H9 (cell line): ENCODE measurements at regions not wholly inside any gene's neighbourhood (a gene's known extent, or its start where the extent isn't known, plus 50 kb on each side); places are given as distances from the start of the nearest gene placed in this dataset.

Experiments used
- DNase-seq: peaks from one replicate; pipeline ENCODE4 v3.0.0-alpha.2; 2017
- H2AFZ ChIP-seq: one replicate; pipeline ENCODE4 v1.6.1; 2013; ENCODE audit warnings: mild to moderate bottlenecking, low read length, control low read depth, moderate library complexity
- H2AK5ac ChIP-seq: 2 replicates; pipeline ENCODE4 v1.6.1; 2013; ENCODE audit warnings: low read length, control low read depth, mixed read lengths; ENCODE audit not compliant: insufficient read length
- H2BK120ac ChIP-seq: one replicate; pipeline ENCODE4 v1.6.1; 2013; ENCODE audit warnings: low read depth, mild to moderate bottlenecking, low read length, control low read depth, inconsistent platforms; ENCODE audit not compliant: poor library complexity, severe bottlenecking
- H2BK12ac ChIP-seq: 2 replicates; pipeline ENCODE4 v1.6.1; 2013; ENCODE audit warnings: low read length, control low read depth, mixed read lengths, low read depth; ENCODE audit not compliant: insufficient read length
- H2BK15ac ChIP-seq: 2 replicates; pipeline ENCODE4 v1.6.1; 2013; ENCODE audit warnings: low read depth, low read length, control low read depth
- H2BK20ac ChIP-seq: one replicate; pipeline ENCODE4 v1.6.1; 2013; ENCODE audit warnings: low read depth, mild to moderate bottlenecking, low read length, control low read depth, inconsistent platforms; ENCODE audit not compliant: poor library complexity, severe bottlenecking
- H2BK5ac ChIP-seq: 2 replicates; pipeline ENCODE4 v1.6.1; 2013; ENCODE audit warnings: low read length, control low read depth, mixed read lengths; ENCODE audit not compliant: insufficient read length
- H3K14ac ChIP-seq: 2 replicates; pipeline ENCODE4 v1.6.1; 2013; ENCODE audit warnings: low read length, control low read depth; ENCODE audit not compliant: insufficient read depth
- H3K18ac ChIP-seq: 2 replicates; pipeline ENCODE4 v1.6.1; 2013; ENCODE audit warnings: low read depth, mild to moderate bottlenecking, mixed read lengths, low read length, control low read depth; ENCODE audit not compliant: insufficient read length
- H3K23ac ChIP-seq: 2 replicates; pipeline ENCODE4 v1.6.1; 2013; ENCODE audit warnings: low read length, control low read depth, mixed read lengths, low read depth; ENCODE audit not compliant: insufficient read length
- H3K23me2 ChIP-seq: 2 replicates; pipeline ENCODE4 v1.6.1; 2013; ENCODE audit warnings: low read depth, mild to moderate bottlenecking, mixed read lengths, low read length, control low read depth; ENCODE audit not compliant: insufficient read length, poor library complexity, severe bottlenecking
- H3K27ac ChIP-seq: 2 replicates; pipeline ENCODE4 v1.5.1; 2013; ENCODE audit warnings: low read length, control low read depth, mixed read lengths, low read depth; ENCODE audit not compliant: insufficient read length
- H3K27me3 ChIP-seq: 2 replicates; pipeline ENCODE4 v1.6.1; 2013; ENCODE audit warnings: low read length, control low read depth, inconsistent platforms; ENCODE audit not compliant: insufficient read depth
- H3K4ac ChIP-seq: 2 replicates; pipeline ENCODE4 v1.6.1; 2013; ENCODE audit warnings: low read depth, mild to moderate bottlenecking, control low read depth, inconsistent platforms, low read length, moderate library complexity
- H3K4me1 ChIP-seq: 2 replicates; pipeline ENCODE4 v1.6.1; 2013; ENCODE audit warnings: low read length, control low read depth, inconsistent platforms; ENCODE audit not compliant: insufficient read depth
- H3K4me2 ChIP-seq: 2 replicates; pipeline ENCODE4 v1.6.1; 2013; ENCODE audit warnings: low read length, control low read depth, mixed read lengths; ENCODE audit not compliant: insufficient read length, insufficient read depth
- H3K56ac ChIP-seq: 2 replicates; pipeline ENCODE4 v1.6.1; 2013; ENCODE audit warnings: low read depth, mild to moderate bottlenecking, mixed read lengths, low read length, control low read depth; ENCODE audit not compliant: insufficient read length
- H3K79me1 ChIP-seq: 2 replicates; pipeline ENCODE4 v1.6.1; 2013; ENCODE audit warnings: low read depth, mild to moderate bottlenecking, moderate library complexity, low read length, control low read depth, inconsistent platforms; ENCODE audit not compliant: insufficient read depth, poor library complexity, severe bottlenecking
- H3K79me2 ChIP-seq: 2 replicates; pipeline ENCODE4 v1.6.1; 2013; ENCODE audit warnings: low read length, control low read depth, inconsistent platforms; ENCODE audit not compliant: insufficient read depth
- H3K9ac ChIP-seq: 2 replicates; pipeline ENCODE4 v1.6.1; 2013; ENCODE audit warnings: low read length, control low read depth, mixed read lengths; ENCODE audit not compliant: insufficient read length; ENCODE audit errors: extremely low read depth
- H3K9me3 ChIP-seq: one replicate; pipeline ENCODE4 v1.6.1; 2013; ENCODE audit warnings: low read depth, low read length, inconsistent platforms; ENCODE audit not compliant: control insufficient read depth
- H3T11ph ChIP-seq: one replicate; pipeline ENCODE4 v1.6.1; 2013; ENCODE audit warnings: mild to moderate bottlenecking, low read length, control low read depth, inconsistent platforms
- H4K20me1 ChIP-seq: one replicate; pipeline ENCODE4 v1.6.1; 2013; ENCODE audit not compliant: control insufficient read depth, insufficient read length, insufficient read depth
- H4K5ac ChIP-seq: 2 replicates; pipeline ENCODE4 v1.6.1; 2013; ENCODE audit warnings: low read depth, mild to moderate bottlenecking, mixed read lengths, low read length, control low read depth; ENCODE audit not compliant: insufficient read length
- H4K8ac ChIP-seq: replicated peaks from 2 replicates; pipeline ENCODE4 v1.6.1; 2013; ENCODE audit warnings: low read length, control low read depth, mixed read lengths, low read depth; ENCODE audit not compliant: insufficient read length
- H4K91ac ChIP-seq: 2 replicates; pipeline ENCODE4 v1.6.1; 2013; ENCODE audit warnings: low read depth, mild to moderate bottlenecking, moderate library complexity, mixed read lengths, low read length, control low read depth; ENCODE audit not compliant: insufficient read length
- H3K27ac Mint-ChIP-seq, 3 experiments: 2 replicates in 2 of 3; 3 replicates in 1 of 3; pipeline ENCODE4 v1.8.0; 2020 to 2021; ENCODE audit warnings: mixed read lengths in 3 of 3, mild to moderate bottlenecking in 1 of 3, moderate library complexity in 1 of 3
- H3K27me3 Mint-ChIP-seq: 2 replicates; pipeline ENCODE4 v1.8.0; 2021; ENCODE audit warnings: low read depth, mild to moderate bottlenecking, moderate library complexity, mixed read lengths
- H3K36me3 Mint-ChIP-seq, 3 experiments: 2 replicates in 2 of 3; 3 replicates in 1 of 3; pipeline ENCODE4 v1.8.0; 2020 to 2021; ENCODE audit warnings: low read depth in 3 of 3, mixed read lengths in 3 of 3; ENCODE audit not compliant: insufficient read depth in 1 of 3
- H3K4me1 Mint-ChIP-seq, 2 experiments: 2 replicates each; pipeline ENCODE4 v1.8.0; 2020; ENCODE audit warnings: mixed read lengths in 2 of 2
- H3K4me3 Mint-ChIP-seq, 2 experiments: 2 replicates in 1 of 2; 3 replicates in 1 of 2; pipeline ENCODE4 v1.8.0; 2020 to 2021; ENCODE audit warnings: mild to moderate bottlenecking in 2 of 2, mixed read lengths in 2 of 2, moderate library complexity in 1 of 2
- H3K9me3 Mint-ChIP-seq, 2 experiments: 2 replicates in 1 of 2; 3 replicates in 1 of 2; pipeline ENCODE4 v1.8.0; 2020; ENCODE audit warnings: mild to moderate bottlenecking in 2 of 2, mixed read lengths in 2 of 2, moderate library complexity in 1 of 2
- CTCF ChIP-seq: fragments of 200-600 bp; sonication (generic); conservative IDR thresholded peaks from 3 replicates; pipeline ENCODE4 v1.8.0; 2021; ENCODE audit warnings: antibody characterized with exemption, mild to moderate bottlenecking

GRCh38 chr5:124873188-124873587, 126.7 kb upstream of the ZNF608 start:
- Histone ChIP-seq H3K27me3 (no peaks in the 10 kb centered on the region), H3K9ac (no peak overlapping the region), H4K8ac (no peak overlapping the region), H3K79me1 (no peaks in the 10 kb centered on the region), H3K18ac (no peak overlapping the region), H4K91ac (no peak overlapping the region), H3K23me2 (no peaks in the 10 kb centered on the region), H3K4me1 (no peaks in the 10 kb centered on the region), H3K27ac (no peak overlapping the region), H2BK12ac (no peak overlapping the region), H2AFZ (no peak overlapping the region), H3K14ac (no peak overlapping the region), H3K79me2 (no peaks in the 10 kb centered on the region), H2BK20ac (no peak overlapping the region), H3K23ac (no peak overlapping the region), H3K56ac (no peak overlapping the region), H4K5ac (no peak overlapping the region), H3K9me3 (no peaks in the 10 kb centered on the region), H2BK15ac (no peak overlapping the region), H2BK120ac (no peak overlapping the region), H4K20me1 (no peaks in the 10 kb centered on the region), H3K4me2 (no peak overlapping the region), H2AK5ac (no peak overlapping the region), H3T11ph (no peak overlapping the region), H2BK5ac (no peak overlapping the region), H3K4ac (no peak overlapping the region)
- Mint-ChIP-seq H3K4me1 (peaks cover 35 to 49% of the 10 kb centered on the region in 2 experiments), H3K4me3 (no peak overlapping the region), H3K27ac (no peak overlapping the region), H3K36me3 (peaks cover 0 to 14% (median 3%) of the 10 kb centered on the region in 3 experiments; a peak in 4 of 7 replicates), H3K9me3 (peaks cover 7 to 13% of the 10 kb centered on the region in 2 experiments; a peak in 4 of 5 replicates), H3K27me3 (no peaks in the 10 kb centered on the region)
- TF ChIP-seq CTCF = no peak
- DNase-seq = no peak
